ENCODE measurements at regions not wholly inside any gene's neighbourhood (a gene's known extent, or its start where the extent isn't known, plus 50 kb on each side); places are given as distances from the start of the nearest gene placed in this dataset.
"Not testable (repeated sequence)": the region's sequence is repeated elsewhere in the genome, so short reads cannot be mapped to it uniquely, and the experiment has no call there.

- DNase-seq = no peak
These were observed 322.2 kb upstream of the SGCD start for GRCh38 chr5:156004754-156005153.

- DNase-seq = no peak
These were observed 320.8 kb upstream of the SGCD start for GRCh38 chr5:156006026-156006647.

GRCh38 chr5:156008844-156009243, 318.1 kb upstream of the SGCD start:
- DNase-seq = no peak

- DNase-seq = no peak
These were observed 317.4 kb upstream of the SGCD start for GRCh38 chr5:156009583-156009982.

- DNase-seq = no peak
These were observed 311.8 kb upstream of the SGCD start for GRCh38 chr5:156015137-156015536.

GRCh38 chr5:156019130-156019529, 307.8 kb upstream of the SGCD start:
- no peak for DNase-seq

GRCh38 chr5:156019571-156020180, 307.3 kb upstream of the SGCD start:
- DNase-seq = peak; percentile 17

GRCh38 chr5:156020647-156021046, 306.3 kb upstream of the SGCD start:
- no peak for DNase-seq

GRCh38 chr5:156021866-156022265, 305.1 kb upstream of the SGCD start:
- DNase-seq = no peak

- no peak for DNase-seq
These were observed 301.3 kb upstream of the SGCD start for GRCh38 chr5:156025656-156026055.

GRCh38 chr5:156031181-156031580, 295.8 kb upstream of the SGCD start:
- DNase-seq = no peak

GRCh38 chr5:156036640-156037039, 290.3 kb upstream of the SGCD start:
- DNase-seq = no peak

GRCh38 chr5:156037151-156037909, 289.6 kb upstream of the SGCD start:
- DNase-seq = no peak

GRCh38 chr5:156042726-156043125, 284.2 kb upstream of the SGCD start:
- no peak for DNase-seq

- peak; percentile 24 for DNase-seq
These were observed 283.6 kb upstream of the SGCD start for GRCh38 chr5:156043351-156043750.

- DNase-seq = no peak
These were observed 275.0 kb upstream of the SGCD start for GRCh38 chr5:156051972-156052371.

GRCh38 chr5:156052656-156053055, 274.3 kb upstream of the SGCD start:
- DNase-seq = no peak

- DNase-seq = no peak
These were observed 273.9 kb upstream of the SGCD start for GRCh38 chr5:156053056-156053455.

- no peak for DNase-seq
These were observed 250.1 kb upstream of the SGCD start for GRCh38 chr5:156076912-156077311.

- no peak for DNase-seq
These were observed 239.3 kb upstream of the SGCD start for GRCh38 chr5:156087577-156088110.

- DNase-seq = not testable (repeated sequence)
These were observed 236.7 kb upstream of the SGCD start for GRCh38 chr5:156089955-156090940.

GRCh38 chr5:156093024-156093423, 233.9 kb upstream of the SGCD start:
- DNase-seq = no peak

GRCh38 chr5:156094001-156094400, 233.0 kb upstream of the SGCD start:
- no peak for DNase-seq

Measured in eye (tissue), 1 donor.